GM23338 (cell line): ENCODE measurements at regions not wholly inside any gene's neighbourhood (a gene's known extent, or its start where the extent isn't known, plus 50 kb on each side); places are given as distances from the start of the nearest gene placed in this dataset.

Source experiments
- CTCF ChIP-seq, 2 experiments: fragments of 200-600 bp in 1 of 2; sonication (generic) in 1 of 2; conservative IDR thresholded peaks; 2 replicates each; pipeline versions ENCODE4 v1.5.1 to v1.6.1; 2016 to 2017; ENCODE audit warnings: antibody characterized with exemption in 2 of 2, low read depth in 2 of 2, mild to moderate bottlenecking in 2 of 2, moderate library complexity in 1 of 2
- EZH2 ChIP-seq: fragments of 200-600 bp; sonication (generic); IDR thresholded peaks from one replicate; pipeline ENCODE4 v1.8.0; 2017; ENCODE audit warnings: antibody characterized with exemption, mild to moderate bottlenecking, low read depth; ENCODE audit not compliant: unreplicated experiment
- JUNB ChIP-seq: IDR thresholded peaks from one replicate; pipeline ENCODE4 v1.6.1; 2016; ENCODE audit warnings: antibody characterized with exemption; ENCODE audit not compliant: unreplicated experiment
- POLR2AphosphoS5 ChIP-seq: IDR thresholded peaks from 2 replicates; pipeline ENCODE4 v1.6.1; 2016; ENCODE audit warnings: antibody characterized with exemption, low read depth
- REST ChIP-seq: IDR thresholded peaks from one replicate; pipeline ENCODE4 v1.6.1; 2018; ENCODE audit warnings: antibody characterized with exemption; ENCODE audit not compliant: unreplicated experiment
- ZNF114 ChIP-seq: fragments of 250-450 bp; sonication (Bioruptor Pico); IDR thresholded peaks from 2 replicates; pipeline ENCODE4 v1.5.0; 2020; ENCODE audit warnings: mild to moderate bottlenecking, moderate library complexity

- TF ChIP-seq CTCF (conservative IDR thresholded peaks at IDR 0.05; ENCODE audit: low read depth in 2 of 2) (no peak), POLR2AphosphoS5 (no peak), ZNF114 (CRISPR knock-in tag) (no peak), EZH2 (no peak), JUNB (no peak), REST (no peak)
Observed at GRCh38 chr11:95364324-95365295, 133.6 kb upstream of the SESN3 start.
